IPS-11a (cell line): ENCODE measurements at regions not wholly inside any gene's neighbourhood (a gene's known extent, or its start where the extent isn't known, plus 50 kb on each side); places are given as distances from the start of the nearest gene placed in this dataset.
"Not testable (repeated sequence)": the region's sequence is repeated elsewhere in the genome, so short reads cannot be mapped to it uniquely, and the experiment has no call there.

Experiments
- H3K4me3 ChIP-seq: one replicate; pipeline ENCODE4 v1.5.1; 2013; ENCODE audit warnings: low read depth, low read length, control low read depth

DNA sequence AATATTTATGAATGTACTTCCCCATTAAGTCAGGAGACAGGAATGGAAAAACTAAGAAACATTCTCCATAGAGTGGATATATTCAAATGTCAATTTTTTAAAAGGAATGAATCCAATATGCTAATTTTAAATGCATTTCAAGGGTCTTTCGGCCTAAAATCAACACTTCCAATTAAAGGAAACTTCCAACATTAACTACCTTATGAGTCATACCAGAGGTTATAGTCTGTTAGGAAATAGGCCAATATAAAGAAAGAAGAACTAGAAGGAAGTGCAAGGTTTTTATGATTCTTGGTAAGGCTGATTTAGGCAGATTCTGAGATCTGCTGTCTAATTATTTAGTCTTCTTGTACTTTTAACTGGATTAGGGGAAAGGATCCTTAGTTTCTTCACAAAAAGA, 260.1 kb upstream of the EDNRA start:
- H3K4me3 ChIP-seq, result no peak overlapping the region

DNA sequence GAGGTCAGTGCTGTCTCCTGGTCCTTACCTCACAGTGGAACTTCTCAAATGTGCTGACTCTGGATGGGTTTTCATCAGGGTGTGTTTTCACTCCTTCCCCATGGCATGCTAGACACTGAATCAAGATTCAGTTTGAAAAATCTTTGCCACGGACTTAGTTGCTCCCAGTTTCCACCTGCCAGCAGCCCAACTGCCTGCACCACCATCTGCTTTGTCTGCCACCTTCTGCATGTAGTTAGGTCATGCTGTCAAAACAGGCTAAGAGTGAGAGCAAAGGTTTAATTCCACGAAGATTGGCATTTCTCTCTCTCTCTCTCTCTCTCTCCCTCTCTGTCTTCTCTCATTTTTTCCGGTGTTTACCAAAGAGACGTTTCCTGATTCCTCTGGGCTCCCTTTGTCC, 258.0 kb upstream of the EDNRA start:
- no peak overlapping the region for H3K4me3 ChIP-seq

DNA sequence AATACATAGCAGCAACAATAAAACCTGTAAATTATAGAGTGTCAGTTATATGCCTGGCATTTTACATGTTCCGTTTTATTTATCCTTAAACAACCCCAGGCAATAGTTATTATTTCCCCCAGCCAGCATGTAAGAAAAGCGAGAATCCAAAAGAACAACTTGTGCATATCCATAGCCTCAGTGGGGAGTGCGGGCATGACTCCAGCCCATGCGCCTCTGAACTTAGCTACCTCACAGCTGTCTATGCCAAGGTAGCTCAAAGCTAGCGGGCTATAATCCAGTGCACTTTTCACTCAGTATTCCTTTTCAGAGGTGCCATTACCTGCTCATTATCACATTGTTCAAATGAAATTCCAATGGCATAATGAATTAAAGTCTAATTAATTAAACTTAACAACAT, 257.3 kb upstream of the EDNRA start:
- H3K4me3 ChIP-seq, result no peak overlapping the region

DNA sequence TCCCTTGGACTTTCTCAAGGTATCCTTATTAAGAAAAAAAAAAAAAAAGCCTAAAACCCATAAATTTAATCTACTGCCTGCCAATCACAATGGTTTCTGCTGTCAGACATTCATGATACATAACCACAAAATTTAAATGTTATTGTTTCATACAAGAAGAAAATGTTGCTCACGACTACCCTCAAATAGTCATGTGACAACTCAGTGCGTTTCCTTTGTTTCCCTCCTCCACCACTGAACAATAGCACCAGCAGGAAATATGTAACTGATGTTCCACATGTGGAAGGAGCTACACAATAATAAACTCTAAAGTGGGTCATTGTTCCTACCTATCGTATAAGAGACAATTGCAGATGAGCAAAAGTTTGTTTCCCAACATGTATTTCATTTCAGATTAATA, 244.1 kb upstream of the EDNRA start:
- no peak overlapping the region for H3K4me3 ChIP-seq

DNA sequence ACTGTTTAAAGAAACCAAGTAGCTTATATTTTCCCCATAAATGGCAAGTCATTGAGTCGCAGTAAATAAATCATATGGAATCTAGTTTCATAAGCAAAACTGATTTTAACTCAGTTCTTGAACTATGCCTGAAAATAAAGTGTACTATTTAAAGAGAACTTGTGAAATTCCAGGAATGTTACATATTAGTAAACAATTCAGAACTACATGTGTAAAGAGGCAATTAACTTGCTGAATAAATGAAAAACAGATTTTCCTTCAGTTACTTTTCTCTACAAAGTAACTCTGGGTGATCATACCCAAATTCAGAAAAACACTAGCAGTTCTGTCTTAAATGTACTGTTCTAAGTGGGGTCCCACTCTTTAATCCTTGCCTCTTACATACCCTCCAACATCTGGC, 236.1 kb upstream of the EDNRA start:
- no peak overlapping the region for H3K4me3 ChIP-seq

DNA sequence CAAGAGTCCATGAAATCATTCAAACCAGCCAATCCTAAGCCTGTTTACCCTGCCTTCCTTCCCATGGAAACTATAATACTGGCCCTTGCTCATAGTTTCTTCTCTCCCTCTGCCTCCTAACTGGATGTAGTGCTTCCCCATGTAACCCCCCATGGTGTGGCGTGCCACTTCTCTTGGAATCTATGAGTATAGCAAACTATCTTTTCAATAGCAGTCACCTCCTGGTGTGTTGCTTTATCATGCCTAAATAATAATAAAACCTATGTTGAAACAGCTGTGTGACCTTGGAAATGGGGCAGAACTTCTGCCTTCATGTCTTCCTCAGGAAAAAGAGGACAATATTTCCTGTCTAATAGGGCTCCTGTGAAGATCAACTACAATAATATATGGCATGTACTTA, 234.8 kb upstream of the EDNRA start:
- no peak overlapping the region for H3K4me3 ChIP-seq

DNA sequence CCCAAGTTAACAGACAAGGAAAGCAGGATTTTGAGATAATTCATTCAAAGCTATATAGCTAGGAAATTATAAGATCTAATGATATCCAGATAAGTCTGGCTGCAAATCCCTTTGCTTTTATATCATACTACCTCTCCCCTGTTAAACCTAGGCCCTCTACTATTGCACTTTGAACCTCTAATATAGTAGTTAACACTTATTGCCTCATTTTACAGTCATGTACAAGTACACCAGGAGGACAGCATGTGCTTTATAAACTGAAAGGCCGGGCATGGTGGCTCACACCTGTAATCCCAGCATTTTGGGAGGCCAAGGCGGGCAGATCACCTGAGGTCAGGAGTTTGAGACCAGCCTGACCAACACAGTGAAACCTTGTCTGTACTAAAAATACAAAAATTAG, 234.4 kb upstream of the EDNRA start:
- H3K4me3 ChIP-seq, result not testable (repeated sequence)

DNA sequence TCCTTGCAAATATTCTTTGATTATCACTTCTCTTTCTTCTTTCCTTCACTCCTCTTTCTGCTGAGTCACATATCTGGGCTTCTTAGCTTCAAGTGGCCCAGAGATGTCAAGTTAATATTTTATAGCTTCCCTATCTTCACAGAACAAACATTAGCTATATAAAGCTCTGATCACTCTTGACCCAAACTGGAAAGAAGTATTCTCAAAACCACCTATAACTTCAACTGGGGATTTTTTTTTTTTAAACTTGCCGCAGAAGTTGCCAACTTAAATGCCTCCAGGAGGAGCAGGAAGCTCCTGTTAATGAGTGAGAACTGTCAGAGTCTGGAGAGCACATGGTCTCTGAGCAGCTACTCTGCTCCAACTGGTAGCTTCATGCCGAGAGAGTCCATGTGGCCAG, 233.3 kb upstream of the EDNRA start:
- no peak overlapping the region for H3K4me3 ChIP-seq

DNA sequence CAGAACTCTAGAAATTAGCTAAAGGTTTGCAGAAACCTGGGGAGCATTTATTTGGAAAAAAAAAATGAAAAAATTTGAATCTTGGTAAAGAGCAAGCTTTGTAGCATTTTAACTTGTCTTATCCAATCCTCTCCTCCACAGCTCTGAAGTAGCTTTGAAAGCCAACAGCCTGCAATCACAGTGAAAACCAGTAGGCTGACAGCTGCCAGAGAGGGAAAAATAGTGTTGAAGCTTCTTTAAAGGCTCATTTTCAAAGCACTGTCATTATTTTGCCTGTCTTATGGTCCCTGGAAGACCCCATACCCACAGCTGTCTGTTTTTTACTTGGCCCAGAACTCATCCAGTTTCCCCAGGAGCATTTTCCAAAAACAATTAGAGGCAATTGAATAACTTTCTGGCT, 230.8 kb upstream of the EDNRA start:
- H3K4me3 ChIP-seq, result no peak overlapping the region

DNA sequence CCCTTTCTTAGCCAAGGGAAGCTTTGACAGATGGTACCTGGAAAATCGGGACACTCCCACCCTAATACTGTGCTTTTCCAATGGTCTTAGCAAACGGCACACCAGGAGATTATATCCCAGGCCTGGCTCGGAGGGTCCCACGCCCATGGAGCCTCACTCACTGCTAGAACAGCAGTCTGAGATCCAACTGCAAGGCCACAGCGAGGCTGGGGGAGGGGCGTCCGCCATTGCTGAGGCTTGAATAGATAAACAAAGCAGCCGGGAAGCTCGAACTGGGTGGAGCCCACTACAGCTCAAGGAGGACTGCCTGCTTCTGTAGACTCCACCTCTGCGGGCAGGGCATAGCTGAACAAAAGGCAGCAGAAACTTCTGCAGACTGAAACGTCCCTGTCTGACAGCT, 225.6 kb upstream of the EDNRA start:
- not testable (repeated sequence) for H3K4me3 ChIP-seq

DNA sequence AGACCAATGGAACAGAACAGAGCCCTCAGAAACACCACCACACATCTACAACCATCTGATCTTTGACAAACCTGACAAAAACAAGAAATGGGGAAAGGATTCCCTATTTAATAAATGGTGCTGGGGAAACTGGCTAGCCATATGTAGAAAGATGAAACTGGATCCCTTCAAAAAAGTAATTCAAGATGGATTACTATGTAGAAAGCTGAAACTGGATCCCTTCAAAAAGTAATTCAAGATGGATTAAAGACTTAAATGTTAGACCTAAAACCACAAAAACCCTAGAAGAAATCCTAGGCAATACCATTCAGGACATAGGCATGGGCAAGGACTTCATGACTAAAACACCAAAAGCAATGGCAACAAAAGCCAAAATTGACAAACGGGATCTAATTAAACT, 221.6 kb upstream of the EDNRA start:
- not testable (repeated sequence) for H3K4me3 ChIP-seq

DNA sequence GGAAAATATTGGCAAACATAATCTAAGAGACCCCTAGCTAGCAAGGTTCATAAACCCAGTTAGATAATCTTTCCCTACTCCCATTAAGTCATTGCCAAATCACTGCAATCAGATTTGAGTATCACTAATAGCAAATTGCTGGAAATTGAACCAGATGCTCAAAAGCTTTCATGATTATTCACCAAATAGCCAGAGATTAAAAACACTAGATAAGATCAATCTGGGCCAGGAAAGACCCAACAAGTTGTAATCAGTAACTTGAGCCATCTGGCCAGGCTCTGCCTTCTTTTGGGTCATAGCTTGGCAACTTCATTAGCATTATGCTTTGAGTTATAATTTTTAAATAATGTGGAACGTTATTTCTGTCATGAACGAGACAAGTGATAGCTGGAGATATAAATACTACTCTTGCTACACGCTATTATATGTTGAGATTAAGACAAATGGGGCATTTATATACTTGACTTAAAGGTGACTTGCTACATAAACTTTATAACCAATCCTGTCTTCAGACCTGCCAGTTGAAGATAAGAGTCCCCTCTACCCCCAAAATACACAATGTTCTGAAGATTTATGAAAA, 196.6 kb upstream of the EDNRA start:
- no peak overlapping the region for H3K4me3 ChIP-seq

DNA sequence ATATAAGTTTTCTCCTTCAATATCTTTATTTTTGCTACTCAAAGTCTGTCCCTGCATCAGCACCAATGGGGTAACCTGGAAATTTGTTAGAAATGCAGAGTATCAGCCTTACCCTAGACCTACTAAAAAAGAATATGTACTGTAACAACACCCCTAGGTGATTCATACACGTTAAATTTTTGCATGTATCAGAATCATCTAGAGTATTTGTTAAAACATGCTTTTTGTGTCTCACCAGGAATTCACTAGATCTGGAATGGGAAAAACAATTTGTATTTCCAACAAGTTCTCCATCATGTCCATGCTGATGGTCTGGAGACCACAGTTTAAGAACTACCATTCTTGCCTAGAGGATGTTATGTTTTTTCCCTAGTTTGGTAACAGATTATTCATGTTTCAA, 196.0 kb upstream of the EDNRA start:
- no peak overlapping the region for H3K4me3 ChIP-seq

DNA sequence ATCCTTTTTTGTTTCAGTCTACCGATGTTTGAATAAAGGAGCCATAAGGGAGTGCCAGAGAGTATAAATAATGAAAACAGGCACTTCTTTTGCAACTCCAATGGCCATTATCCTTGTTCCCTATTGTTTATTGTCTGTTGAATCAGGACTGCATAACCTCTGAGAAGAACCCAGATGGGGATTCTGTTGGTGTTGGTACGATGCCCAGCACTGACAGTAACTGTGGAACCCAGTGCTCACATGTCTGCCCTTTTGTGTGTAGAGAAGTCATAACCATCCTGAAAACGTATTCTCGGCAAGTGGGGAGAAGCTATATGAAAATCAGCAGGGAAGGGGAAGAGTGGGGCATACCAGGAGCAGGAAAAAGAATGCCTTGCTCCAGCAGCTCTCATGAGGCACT, 195.1 kb upstream of the EDNRA start:
- H3K4me3 ChIP-seq, result no peak overlapping the region

DNA sequence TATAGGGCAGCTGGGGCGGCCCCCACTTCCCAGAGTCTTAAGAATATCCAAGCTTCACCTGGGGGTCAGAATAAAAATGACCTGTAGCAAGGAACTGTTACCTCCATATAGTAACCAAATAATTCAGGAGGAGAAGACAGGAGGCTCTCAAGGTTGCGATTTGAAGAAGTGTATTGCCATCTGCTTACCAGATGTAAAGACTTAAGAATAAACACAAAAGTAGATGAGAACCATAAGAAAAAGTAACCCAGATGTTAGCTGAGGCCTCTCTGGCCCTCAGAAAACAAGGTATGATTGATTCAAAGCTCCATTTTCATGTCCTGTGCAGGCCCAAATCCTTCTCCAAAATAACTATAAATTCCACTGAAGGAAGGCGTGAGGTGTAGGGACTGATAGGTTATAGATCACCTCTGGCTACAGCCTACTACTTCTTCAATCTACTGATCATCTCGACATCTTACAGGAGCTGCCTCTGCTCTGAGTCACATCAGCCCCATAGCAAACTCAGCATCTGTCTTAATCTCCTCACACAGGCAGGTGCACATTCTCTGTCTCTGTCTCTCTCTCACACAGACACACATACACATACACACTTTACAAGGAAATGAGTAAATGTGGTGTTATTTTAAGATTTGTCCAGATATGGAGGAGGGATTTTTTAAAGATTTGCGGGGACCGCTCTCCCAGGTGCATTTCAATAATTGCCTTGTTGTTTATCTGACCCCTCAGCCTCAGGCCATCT, 193.9 kb upstream of the EDNRA start:
- no peak overlapping the region for H3K4me3 ChIP-seq

DNA sequence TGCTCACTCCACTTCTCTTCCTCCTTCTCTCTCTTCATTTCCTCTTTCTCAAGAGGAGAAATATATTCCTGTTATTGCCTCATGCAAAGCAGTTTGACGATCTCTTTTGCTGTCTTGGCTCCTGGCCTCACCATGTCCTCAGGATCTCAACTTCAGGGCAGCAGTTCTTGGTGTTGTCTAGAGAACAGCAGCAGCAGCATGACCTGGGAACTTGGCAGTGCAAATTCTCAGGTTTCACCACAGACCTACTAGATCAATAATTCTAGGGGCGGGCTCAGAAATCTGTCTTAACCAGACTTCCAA, 193.4 kb upstream of the EDNRA start:
- no peak overlapping the region for H3K4me3 ChIP-seq

DNA sequence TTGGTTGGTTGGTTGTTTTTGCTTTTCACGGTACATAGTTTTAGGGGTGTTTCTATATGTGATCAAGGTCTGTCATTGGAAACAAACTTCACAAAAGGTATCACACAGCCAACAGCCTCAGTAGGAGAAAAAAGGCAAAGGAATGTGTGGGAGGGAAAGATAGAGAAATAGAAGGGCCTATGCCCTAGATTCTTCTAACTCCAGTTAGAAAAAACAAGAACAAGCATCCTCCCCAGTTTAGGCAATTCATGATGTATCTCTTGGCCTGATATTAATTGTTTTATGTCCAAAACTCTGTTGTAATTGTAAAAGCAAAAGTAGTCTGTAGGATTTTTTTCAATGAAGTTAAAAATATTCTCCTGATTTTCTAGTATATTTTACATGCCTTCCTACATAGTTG, 192.4 kb upstream of the EDNRA start:
- H3K4me3 ChIP-seq, result no peak overlapping the region

DNA sequence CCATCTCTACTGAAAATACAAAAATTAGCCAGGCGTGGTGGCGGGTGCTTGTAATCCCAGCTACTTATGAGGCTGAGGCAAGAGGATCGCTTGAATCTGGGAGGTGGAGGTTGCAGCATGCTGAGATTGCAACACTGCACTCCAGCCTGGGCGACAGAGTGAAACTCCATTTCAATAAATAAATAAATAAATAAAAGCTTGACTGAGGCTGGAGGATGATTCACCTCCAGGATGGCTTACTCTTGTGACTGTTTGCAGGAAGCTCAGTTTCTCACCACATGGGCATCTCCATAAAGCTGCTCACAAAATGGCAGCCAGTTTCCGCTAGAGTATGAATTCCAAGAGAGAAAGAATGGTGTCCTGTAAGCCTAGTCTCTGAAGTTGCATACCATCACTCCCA, 191.7 kb upstream of the EDNRA start:
- H3K4me3 ChIP-seq, result no peak overlapping the region

DNA sequence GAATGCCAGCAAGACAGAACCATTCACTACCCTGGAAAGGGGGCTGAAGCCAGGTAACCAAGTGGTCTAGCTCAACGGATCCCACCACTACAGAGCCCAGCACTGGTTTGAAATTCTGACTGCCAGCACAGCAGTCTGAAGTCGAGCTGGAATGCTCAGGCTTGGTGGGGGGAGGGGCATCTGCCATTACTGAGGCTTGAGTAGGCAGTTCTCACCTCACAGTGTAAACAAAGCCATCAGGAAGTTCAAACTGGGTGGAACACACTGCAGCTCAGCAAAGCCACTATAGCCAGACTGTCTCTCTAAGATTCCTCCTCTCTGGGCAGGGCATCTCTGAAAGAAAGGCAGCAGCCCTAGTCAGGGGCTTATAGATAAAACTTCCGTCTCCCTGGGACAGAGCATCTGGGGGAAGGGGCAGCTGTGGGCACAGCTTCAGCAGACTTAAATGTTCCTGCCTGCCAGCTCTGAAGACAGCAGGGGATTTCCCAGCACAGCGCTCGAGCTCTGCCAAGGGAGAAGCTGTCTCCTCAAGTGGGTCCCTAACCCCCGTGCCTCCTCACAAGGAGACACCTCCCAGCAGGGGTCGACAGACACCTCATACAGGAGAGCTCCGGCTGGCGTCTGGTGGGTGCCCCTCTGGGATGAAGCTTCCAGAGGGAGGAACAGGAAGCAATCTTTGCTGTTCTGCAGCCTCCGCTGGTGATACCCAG, 188.1 kb upstream of the EDNRA start:
- H3K4me3 ChIP-seq, result not testable (repeated sequence)

DNA sequence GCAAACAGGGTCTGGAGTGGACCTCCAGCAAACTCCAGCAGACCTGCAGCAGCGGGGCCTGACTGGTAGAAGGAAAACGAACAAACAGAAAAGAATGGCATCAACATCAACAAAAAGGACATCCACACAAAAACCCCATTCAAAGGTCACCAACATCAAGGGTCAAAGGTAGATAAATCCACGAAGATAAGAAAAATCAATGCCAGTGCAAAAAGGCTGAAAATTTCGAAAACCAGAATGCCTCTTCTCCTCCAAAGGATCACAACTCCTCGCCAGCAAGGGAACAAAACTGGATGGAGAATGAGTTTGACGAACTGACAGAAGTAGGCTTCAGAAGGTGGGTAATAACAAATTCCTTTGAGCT, 187.6 kb upstream of the EDNRA start:
- H3K4me3 ChIP-seq, result not testable (repeated sequence)

DNA sequence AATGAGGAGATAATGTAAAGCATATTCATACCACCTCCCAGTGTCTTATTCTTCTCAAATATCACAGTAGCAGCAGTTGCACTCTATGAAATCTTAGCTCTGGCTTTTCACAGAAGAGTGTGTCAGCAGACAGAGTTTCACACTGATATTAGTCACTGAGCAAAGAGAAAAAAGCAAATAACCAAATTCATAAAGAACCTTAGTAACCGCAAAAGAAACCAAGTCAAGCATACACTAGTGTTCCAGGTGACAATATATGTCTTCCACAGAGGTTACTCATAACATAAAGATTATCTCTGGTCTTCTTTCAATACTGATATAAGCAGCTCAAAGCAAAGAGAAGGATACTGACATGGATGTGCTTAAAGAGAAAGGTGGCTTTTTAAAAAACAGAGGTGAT, 181.7 kb upstream of the EDNRA start:
- H3K4me3 ChIP-seq, result no peak overlapping the region

DNA sequence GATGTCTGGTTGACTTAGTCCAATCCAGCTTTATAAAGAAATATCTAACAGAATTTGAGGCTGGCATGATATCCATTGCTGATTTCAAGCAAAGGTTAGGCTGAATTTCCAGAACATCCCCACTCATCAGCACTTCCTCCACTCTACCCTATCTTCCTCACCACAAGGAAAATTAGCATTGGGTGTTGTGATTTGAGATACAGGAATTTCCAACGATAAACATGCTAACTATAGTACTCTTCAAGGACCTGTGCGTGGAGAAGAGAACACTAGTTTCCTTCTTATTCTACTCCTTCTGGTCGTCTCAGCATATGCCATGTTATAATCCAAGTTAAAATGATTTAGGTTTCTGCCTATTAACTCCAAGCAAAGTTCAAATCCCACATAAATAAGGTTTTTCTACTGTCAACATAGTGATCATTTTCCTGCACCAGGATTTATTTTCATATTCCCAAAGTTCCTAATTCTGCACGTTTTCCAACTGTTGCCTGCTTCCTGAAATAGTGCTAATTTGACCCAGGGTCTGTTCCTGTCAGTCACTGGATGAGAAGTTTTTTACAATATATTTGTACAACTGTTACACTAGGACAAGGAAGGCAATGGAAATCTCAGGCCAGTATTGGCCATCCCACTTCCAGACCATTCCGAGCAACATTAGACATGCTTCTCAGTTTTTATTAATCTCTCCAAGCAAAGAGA, 177.6 kb upstream of the EDNRA start:
- no peak overlapping the region for H3K4me3 ChIP-seq
